ENCODE measurements at regions not wholly inside any gene's neighbourhood (a gene's known extent, or its start where the extent isn't known, plus 50 kb on each side); places are given as distances from the start of the nearest gene placed in this dataset.
"Not testable (repeated sequence)": the region's sequence is repeated elsewhere in the genome, so short reads cannot be mapped to it uniquely, and the experiment has no call there.

- H3K36me3 ChIP-seq (ENCODE audit: control insufficient read depth, insufficient read depth, low read length); H3K9me3 ChIP-seq (ENCODE audit: control insufficient read depth, insufficient read depth, low read length); H3K14ac ChIP-seq (replicated peaks; ENCODE audit: low read depth, low read length); dilution Hi-C loops (cut with HindIII; ENCODE audit: low sequenced_read_pairs, unreplicated experiment); H4K20me1 ChIP-seq (ENCODE audit: insufficient read depth, low read length); H4K91ac ChIP-seq (ENCODE audit: insufficient read depth, low read depth, low read length); H2AFZ ChIP-seq (replicated peaks; ENCODE audit: low read length, poor library complexity); H4K5ac ChIP-seq (ENCODE audit: low read depth, low read length); H3K4me2 ChIP-seq (ENCODE audit: low read depth, low read length); H3K23ac ChIP-seq (ENCODE audit: low read depth, low read length); H3K4me1 ChIP-seq (ENCODE audit: control insufficient read depth, insufficient read depth, low read length); H3K79me1 ChIP-seq (ENCODE audit: low read depth in 1 of 2, low read length in 2 of 2); H2AK9ac ChIP-seq (replicated peaks; ENCODE audit: low read depth, low read length, poor library complexity); H2BK15ac ChIP-seq (ENCODE audit: low read depth, low read length); H3K27me3 ChIP-seq (ENCODE audit: control insufficient read depth, insufficient read depth, low read length); H2AK5ac ChIP-seq (ENCODE audit: low read depth, low read length); BruUV-seq (replicated peaks); H2BK120ac ChIP-seq (ENCODE audit: low read depth, low read length); H4K8ac ChIP-seq (ENCODE audit: low read depth in 2 of 2, low read length in 2 of 2); H2BK5ac ChIP-seq (ENCODE audit: low read depth, low read length, poor library complexity, severe bottlenecking); H3K4ac ChIP-seq (ENCODE audit: low read depth, low read length); H3K18ac ChIP-seq (ENCODE audit: low read depth, low read length); H3K9me1 ChIP-seq (ENCODE audit: insufficient read depth, low read length); POLR2A ChIA-PET (ENCODE audit: unreplicated experiment); H3K56ac ChIP-seq (ENCODE audit: extremely low read depth, insufficient read depth, low read length); ATAC-seq (ENCODE audit: low read depth); intact Hi-C loops (cut with micrococcal nuclease); DNase-seq; H3K4me3 ChIP-seq (ENCODE audit: insufficient read depth, low read depth, low read length); CTCF ChIA-PET; H2BK20ac ChIP-seq (ENCODE audit: low read depth, low read length); H3K27ac ChIP-seq (ENCODE audit: insufficient read depth, low read length); H3K9ac ChIP-seq (ENCODE audit: low read depth, low read length); in situ Hi-C loops (cut with MboI; ENCODE audit: low sequenced_read_pairs): not testable (repeated sequence)
- 80% methylated on average over 1 of the region's 7 CpGs; no CpG with 5 or more reads in 1 of the 2 experiments for WGBS, 2 experiments (ENCODE audit: extremely low coverage in 2 of 2, insufficient read length in 1 of 2)
These were observed 290.6 kb upstream of the MEIS1 start for GRCh38 chr2:66144324-66144723.

Measured in IMR-90 (cell line).